Thyroid gland (tissue), 4 donors: ENCODE measurements at regions not wholly inside any gene's neighbourhood (a gene's known extent, or its start where the extent isn't known, plus 50 kb on each side); places are given as distances from the start of the nearest gene placed in this dataset.

Experiments
- DNase-seq, 2 donors: peaks; one replicate each; pipeline ENCODE4 v3.0.0-alpha.2; 2019
- H3K27ac ChIP-seq, 3 donors: fragments of 200-600 bp; sonication (generic); 1 replicate in 2 of 3; 2 replicates in 1 of 3; pipeline ENCODE4 v1.5.1; 2016 to 2019; ENCODE audit warnings: mild to moderate bottlenecking in 1 of 3, moderate library complexity in 1 of 3
- H3K27me3 ChIP-seq: fragments of 200-600 bp; sonication (generic); one replicate; pipeline ENCODE4 v1.5.1; 2019
- H3K36me3 ChIP-seq, 2 donors: fragments of 200-600 bp; sonication (generic); one replicate each; pipeline ENCODE4 v1.5.1; 2016 to 2019
- H3K4me1 ChIP-seq, 2 donors: fragments of 200-600 bp; sonication (generic); one replicate each; pipeline ENCODE4 v1.5.1; 2017 to 2019
- H3K4me3 ChIP-seq, 3 donors: fragments of 200-600 bp; sonication (generic); replicated peaks in 1 of 3; 1 replicate in 2 of 3; 2 replicates in 1 of 3; pipeline ENCODE4 v1.5.1; 2016; ENCODE audit warnings: mild to moderate bottlenecking in 1 of 3
- H3K9me3 ChIP-seq: fragments of 200-600 bp; sonication (generic); one replicate; pipeline ENCODE4 v1.5.1; 2017
- CTCF ChIP-seq, 6 experiments: fragments of 200-600 bp in 3 of 6; fragments of 450-650 bp in 3 of 6; sonication (generic) in 3 of 6; IDR thresholded peaks; one replicate each; pipeline ENCODE4 v1.5.1; 2016 to 2019; ENCODE audit warnings: antibody characterized with exemption in 6 of 6, mild to moderate bottlenecking in 2 of 6, inconsistent platforms in 1 of 6, moderate library complexity in 1 of 6
- POLR2A ChIP-seq, 2 donors: fragments of 450-650 bp; IDR thresholded peaks; one replicate each; pipeline ENCODE4 v1.6.1; 2017; ENCODE audit warnings: antibody characterized with exemption in 2 of 2, mild to moderate bottlenecking in 2 of 2, moderate library complexity in 1 of 2
- WGBS, 2 donors: methylation state at CpG; one replicate each; pipeline ENCODE4 v1.1.5; 2017; 5-methylcytosine and 5-hydroxymethylcytosine counted together
- intact Hi-C: fragments of 100-400 bp; cut with DNase I; formaldehyde crosslinking; loops from one replicate; pipeline ENCODE4 v1.15.1; 2023

GRCh38 chr9:1340390-1340789, 290.2 kb downstream of the DMRT2 start:
- no peak for TF ChIP-seq CTCF (IDR thresholded peaks at IDR 0.05)
- no peak for TF ChIP-seq POLR2A (IDR thresholded peaks at IDR 0.05)
- Histone ChIP-seq H3K36me3 (no peaks in the 10 kb centered on the region), H3K27me3 (no peaks in the 10 kb centered on the region), H3K27ac (no peak overlapping the region), H3K4me3 (no peak overlapping the region), H3K4me1 (no peaks in the 10 kb centered on the region), H3K9me3 (no peaks in the 10 kb centered on the region)
- DNase-seq = no peak
- intact Hi-C loops = no loop called here

- no peaks in the 10 kb centered on the region for H3K9me3 ChIP-seq
These were observed 303.1 kb downstream of the DMRT2 start for GRCh38 chr9:1353291-1353690.

GRCh38 chr9:1354086-1354485, 303.9 kb downstream of the DMRT2 start:
- no peaks in the 10 kb centered on the region for H3K36me3 ChIP-seq
- no peak for DNase-seq
- H3K4me1 ChIP-seq = no peaks in the 10 kb centered on the region
- H3K27me3 ChIP-seq = no peaks in the 10 kb centered on the region
- no peak overlapping the region for H3K27ac ChIP-seq
- H3K9me3 ChIP-seq = no peaks in the 10 kb centered on the region
- WGBS, 2 donors = 77 to 81% methylated on average over 5 of the region's 5 CpGs
- intact Hi-C loops = no loop called here
- no peak overlapping the region for H3K4me3 ChIP-seq
- TF ChIP-seq CTCF (IDR thresholded peaks at IDR 0.05) = no peak
- TF ChIP-seq POLR2A (IDR thresholded peaks at IDR 0.05) = no peak

More at GRCh38 chr9:1353291-1353690, 303.1 kb downstream of the DMRT2 start:
- no peak overlapping the region for H3K4me3 ChIP-seq
- no peak for DNase-seq
- no peaks in the 10 kb centered on the region for H3K4me1 ChIP-seq
- intact Hi-C loops = no loop called here
- H3K27me3 ChIP-seq = no peaks in the 10 kb centered on the region
- 75 to 87% methylated on average over 3 of the region's 3 CpGs for WGBS, 2 donors
- no peak for TF ChIP-seq POLR2A (IDR thresholded peaks at IDR 0.05)
- TF ChIP-seq CTCF (IDR thresholded peaks at IDR 0.05) = no peak
- no peaks in the 10 kb centered on the region for H3K36me3 ChIP-seq
- no peak overlapping the region for H3K27ac ChIP-seq

- Histone ChIP-seq H3K27ac (no peak overlapping the region), H3K9me3 (no peaks in the 10 kb centered on the region), H3K4me1 (no peaks in the 10 kb centered on the region), H3K36me3 (no peaks in the 10 kb centered on the region), H3K27me3 (no peaks in the 10 kb centered on the region), H3K4me3 (no peak overlapping the region)
- intact Hi-C loops = no loop called here
- DNase-seq = no peak
- 83 to 93% methylated on average over 4 of the region's 4 CpGs for WGBS, 2 donors
- TF ChIP-seq CTCF (IDR thresholded peaks at IDR 0.05) (no peak), POLR2A (IDR thresholded peaks at IDR 0.05) (no peak)
These were observed 304.4 kb downstream of the DMRT2 start for GRCh38 chr9:1354606-1355005.

GRCh38 chr9:1355656-1356055, 305.5 kb downstream of the DMRT2 start:
- Histone ChIP-seq H3K9me3 (no peaks in the 10 kb centered on the region), H3K27ac (no peak overlapping the region), H3K27me3 (no peaks in the 10 kb centered on the region), H3K4me1 (no peaks in the 10 kb centered on the region), H3K4me3 (no peak overlapping the region), H3K36me3 (no peaks in the 10 kb centered on the region)
- intact Hi-C loops = no loop called here
- DNase-seq = no peak
- 88 to 95% methylated on average over 1 of the region's 1 CpG for WGBS, 2 donors
- TF ChIP-seq CTCF (IDR thresholded peaks at IDR 0.05) (no peak), POLR2A (IDR thresholded peaks at IDR 0.05) (no peak)
